Transverse colon (tissue), 4 donors: ENCODE measurements at regions not wholly inside any gene's neighbourhood (a gene's known extent, or its start where the extent isn't known, plus 50 kb on each side); places are given as distances from the start of the nearest gene placed in this dataset.

Experiments
- DNase-seq: peaks from one replicate; pipeline ENCODE4 v3.0.0-alpha.2; 2019
- H3K27ac ChIP-seq, 4 donors: fragments of 200-600 bp; sonication (generic); 2 replicates each; pipeline ENCODE4 v1.5.1; 2016 to 2018; ENCODE audit warnings: inconsistent platforms in 4 of 4
- H3K27me3 ChIP-seq: fragments of 200-600 bp; sonication (generic); 2 replicates; pipeline ENCODE4 v1.5.1; 2017; ENCODE audit warnings: inconsistent platforms
- H3K36me3 ChIP-seq, 4 donors: fragments of 200-600 bp; sonication (generic); 2 replicates each; pipeline ENCODE4 v1.5.1; 2017 to 2019; ENCODE audit warnings: inconsistent platforms in 4 of 4
- H3K4me1 ChIP-seq, 4 donors: fragments of 200-600 bp; sonication (generic); 2 replicates each; pipeline ENCODE4 v1.5.1; 2017 to 2020; ENCODE audit warnings: inconsistent platforms in 4 of 4
- H3K4me3 ChIP-seq, 4 donors: fragments of 200-600 bp; sonication (generic); 1 replicate in 1 of 4; 2 replicates in 3 of 4; pipeline versions ENCODE4 v1.5.1 to v1.6.1; 2017 to 2019; ENCODE audit warnings: inconsistent platforms in 4 of 4
- H3K9me3 ChIP-seq, 2 donors: fragments of 200-600 bp; sonication (generic); 2 replicates each; pipeline ENCODE4 v1.5.1; 2017 to 2019; ENCODE audit warnings: inconsistent platforms in 2 of 2
- CTCF ChIP-seq, 5 experiments: fragments of 200-600 bp in 3 of 5; fragments of 450-650 bp in 2 of 5; sonication (generic) in 3 of 5; IDR thresholded peaks; 1 replicate in 2 of 5; 2 replicates in 3 of 5; pipeline ENCODE4 v1.5.1; 2016 to 2017; ENCODE audit warnings: antibody characterized with exemption in 5 of 5, inconsistent platforms in 3 of 5, mild to moderate bottlenecking in 2 of 5, moderate library complexity in 1 of 5
- EP300 ChIP-seq: sonication (generic); formaldehyde crosslinking; IDR thresholded peaks from one replicate; pipeline ENCODE4 v1.6.1; 2017; ENCODE audit warnings: antibody characterized with exemption, low read depth
- POLR2A ChIP-seq: fragments of 450-650 bp; IDR thresholded peaks from one replicate; pipeline ENCODE4 v1.6.1; 2016; ENCODE audit warnings: antibody characterized with exemption, mild to moderate bottlenecking, moderate library complexity
- POLR2AphosphoS5 ChIP-seq, 3 donors: sonication (generic); formaldehyde crosslinking; IDR thresholded peaks; one replicate each; pipeline ENCODE4 v1.6.1; 2016; ENCODE audit warnings: antibody characterized with exemption in 3 of 3
- WGBS, 2 donors: methylation state at CpG; one replicate each; pipeline ENCODE4 v1.1.5; 2018; ENCODE audit warnings: low coverage in 1 of 2; 5-methylcytosine and 5-hydroxymethylcytosine counted together
- in situ Hi-C, 4 donors: fragments of 200-750 bp; cut with MboI; loops; one replicate each; pipeline versions ENCODE4 v1.15.0 to v1.15.1; 2017; ENCODE audit warnings: low sequenced_read_pairs in 3 of 4, low pct_ligation_motif_present in 1 of 4, low pct_unique_long_range_greater_than_20kb in 1 of 4
- intact Hi-C: fragments of 100-400 bp; cut with DNase I; formaldehyde crosslinking; loops from one replicate; pipeline ENCODE4 v1.15.1; 2023; ENCODE audit warnings: low total_unique reads

- 77 to 86% methylated on average over 11 of the region's 11 CpGs for WGBS, 2 donors
- no peaks in the 10 kb centered on the region for H3K27me3 ChIP-seq
- no peak overlapping the region for H3K4me3 ChIP-seq
- intact Hi-C loops (no loop called here), in situ Hi-C loops (loop anchor here in 1 of 4 donors (25.0 kb wide), 1 partner anchor 295 kb away; no protein-coding TSS in a partner anchor)
- no peaks in the 10 kb centered on the region for H3K4me1 ChIP-seq
- no peaks in the 10 kb centered on the region for H3K36me3 ChIP-seq
- peaks cover 0 to under 1% of the 10 kb centered on the region in 2 donors for H3K9me3 ChIP-seq
- DNase-seq = no peak
- no peak overlapping the region for H3K27ac ChIP-seq
- TF ChIP-seq EP300 = no peak
- TF ChIP-seq CTCF (IDR thresholded peaks at IDR 0.05) = no peak
- no peak for TF ChIP-seq POLR2AphosphoS5 (IDR thresholded peaks at IDR 0.05)
- TF ChIP-seq POLR2A = no peak
Measured at GRCh38 chr9:134981829-134982228, 64.1 kb upstream of the FCN1 start.

- in situ Hi-C loops (loop anchor here in 1 of 4 donors (25.0 kb wide), 1 partner anchor 295 kb away; no protein-coding TSS in a partner anchor), intact Hi-C loops (no loop called here)
- no peak overlapping the region for H3K4me3 ChIP-seq
- no peak for TF ChIP-seq POLR2AphosphoS5 (IDR thresholded peaks at IDR 0.05)
- TF ChIP-seq CTCF (IDR thresholded peaks at IDR 0.05) = no peak
- no peak for TF ChIP-seq EP300
- TF ChIP-seq POLR2A = no peak
- peaks cover 3 to 5% of the 10 kb centered on the region in 2 donors for H3K9me3 ChIP-seq
- DNase-seq = no peak
- no peak overlapping the region for H3K27ac ChIP-seq
- WGBS, 2 donors = 69% methylated on average over 8 of the region's 8 CpGs; no CpG with 5 or more reads in 1 of the 2 donors
- no peaks in the 10 kb centered on the region for H3K4me1 ChIP-seq
- no peaks in the 10 kb centered on the region for H3K36me3 ChIP-seq
- H3K27me3 ChIP-seq = no peaks in the 10 kb centered on the region
Measured at GRCh38 chr9:134982311-134982710, 64.6 kb upstream of the FCN1 start.

GRCh38 chr9:134983074-134983473, 65.4 kb upstream of the FCN1 start:
- intact Hi-C loops (no loop called here), in situ Hi-C loops (loop anchor here in 1 of 4 donors (25.0 kb wide), 1 partner anchor 296 kb away; no protein-coding TSS in a partner anchor)
- Histone ChIP-seq H3K4me1 (no peaks in the 10 kb centered on the region), H3K36me3 (no peaks in the 10 kb centered on the region), H3K27me3 (no peaks in the 10 kb centered on the region), H3K27ac (no peak overlapping the region), H3K4me3 (no peak overlapping the region), H3K9me3 (peaks cover 3 to 6% of the 10 kb centered on the region in 2 donors)
- TF ChIP-seq CTCF (IDR thresholded peaks at IDR 0.05) (peak in 3 of 5 experiments; percentile 17 to 35 (median 34)), POLR2A (no peak)
- no peak for DNase-seq
- WGBS, 2 donors = 42% methylated on average over 14 of the region's 15 CpGs; no CpG with 5 or more reads in 1 of the 2 donors

GRCh38 chr9:134983506-134984371, 66.0 kb upstream of the FCN1 start:
- intact Hi-C loops = no loop called here
- Histone ChIP-seq H3K9me3 (peaks cover 3 to 6% of the 10 kb centered on the region in 2 donors), H3K27ac (no peak overlapping the region), H3K36me3 (no peaks in the 10 kb centered on the region), H3K4me3 (no peak overlapping the region), H3K4me1 (no peaks in the 10 kb centered on the region), H3K27me3 (no peaks in the 10 kb centered on the region)
- in situ Hi-C loops = loop anchor here in 1 of 4 donors (25.0 kb wide), 1 partner anchor 296 kb away; no protein-coding TSS in a partner anchor
- WGBS, 2 donors = 69 to 78% methylated on average over 10 to 14 of the region's 14 CpGs
- DNase-seq = no peak
- TF ChIP-seq POLR2A (no peak), POLR2AphosphoS5 (IDR thresholded peaks at IDR 0.05) (no peak), CTCF (IDR thresholded peaks at IDR 0.05) (no peak), EP300 (no peak)
